MG63 (cell line): ENCODE measurements at regions not wholly inside any gene's neighbourhood (a gene's known extent, or its start where the extent isn't known, plus 50 kb on each side); places are given as distances from the start of the nearest gene placed in this dataset.

Experiments used
- DNase-seq: peaks from one replicate; pipeline ENCODE4 v3.0.0-alpha.2; 2020
- H3K27me3 ChIP-seq: fragments of 250-450 bp; sonication (Bioruptor Pico); 2 replicates; pipeline ENCODE4 v1.5.1; 2020; ENCODE audit warnings: mild to moderate bottlenecking, moderate library complexity
- H3K36me3 ChIP-seq: fragments of 250-450 bp; sonication (Bioruptor Pico); 2 replicates; pipeline ENCODE4 v1.5.1; 2020; ENCODE audit warnings: mild to moderate bottlenecking, moderate library complexity
- H3K4me3 ChIP-seq: fragments of 250-450 bp; sonication (Bioruptor Pico); 2 replicates; pipeline ENCODE4 v1.5.1; 2020; ENCODE audit warnings: mild to moderate bottlenecking, moderate library complexity
- H3K9me3 ChIP-seq: fragments of 250-450 bp; sonication (Bioruptor Pico); 2 replicates; pipeline ENCODE4 v1.5.1; 2020; ENCODE audit warnings: mild to moderate bottlenecking, moderate library complexity

GRCh38 chr3:174633342-174633741, 225.8 kb upstream of the NAALADL2 start:
- no peaks in the 10 kb centered on the region for H3K36me3 ChIP-seq
- no peak for DNase-seq
- no peaks in the 10 kb centered on the region; the same call in 1 of the 2 replicates for H3K9me3 ChIP-seq
- H3K27me3 ChIP-seq, result no peaks in the 10 kb centered on the region
- no peak overlapping the region for H3K4me3 ChIP-seq

GRCh38 chr3:174636451-174636850, 222.7 kb upstream of the NAALADL2 start:
- no peak for DNase-seq
- no peaks in the 10 kb centered on the region for H3K27me3 ChIP-seq

GRCh38 chr3:174639406-174639805, 219.7 kb upstream of the NAALADL2 start:
- no peak for DNase-seq
- H3K27me3 ChIP-seq, result no peaks in the 10 kb centered on the region
- no peaks in the 10 kb centered on the region; the same call in 1 of the 2 replicates for H3K9me3 ChIP-seq
- no peak overlapping the region for H3K4me3 ChIP-seq
- H3K36me3 ChIP-seq, result no peaks in the 10 kb centered on the region

More at GRCh38 chr3:174636451-174636850, 222.7 kb upstream of the NAALADL2 start:
- Histone ChIP-seq H3K9me3 (no peaks in the 10 kb centered on the region; the same call in 1 of the 2 replicates), H3K36me3 (no peaks in the 10 kb centered on the region), H3K4me3 (no peak overlapping the region)

- H3K27me3 ChIP-seq, result no peaks in the 10 kb centered on the region
- H3K36me3 ChIP-seq, result no peaks in the 10 kb centered on the region
- DNase-seq, result no peak
- no peak overlapping the region for H3K4me3 ChIP-seq
- H3K9me3 ChIP-seq, result no peaks in the 10 kb centered on the region; the same call in 1 of the 2 replicates
Measured at GRCh38 chr3:174639970-174640369, 219.2 kb upstream of the NAALADL2 start.

GRCh38 chr3:174640932-174641331, 218.2 kb upstream of the NAALADL2 start:
- H3K36me3 ChIP-seq, result no peaks in the 10 kb centered on the region
- DNase-seq, result no peak
- H3K4me3 ChIP-seq, result no peak overlapping the region
- no peaks in the 10 kb centered on the region; the same call in 1 of the 2 replicates for H3K9me3 ChIP-seq
- no peaks in the 10 kb centered on the region for H3K27me3 ChIP-seq

- Histone ChIP-seq H3K36me3 (no peaks in the 10 kb centered on the region), H3K27me3 (no peaks in the 10 kb centered on the region), H3K4me3 (no peak overlapping the region), H3K9me3 (no peaks in the 10 kb centered on the region)
- DNase-seq, result no peak
Measured at GRCh38 chr3:174644287-174644686, 214.8 kb upstream of the NAALADL2 start.

- H3K9me3 ChIP-seq, result no peaks in the 10 kb centered on the region
- H3K36me3 ChIP-seq, result no peaks in the 10 kb centered on the region
Measured at GRCh38 chr3:174651951-174652350, 207.2 kb upstream of the NAALADL2 start.

GRCh38 chr3:174659511-174659910, 199.6 kb upstream of the NAALADL2 start:
- Histone ChIP-seq H3K36me3 (no peaks in the 10 kb centered on the region), H3K27me3 (no peaks in the 10 kb centered on the region), H3K4me3 (no peak overlapping the region), H3K9me3 (no peaks in the 10 kb centered on the region)
- no peak for DNase-seq

More at GRCh38 chr3:174651951-174652350, 207.2 kb upstream of the NAALADL2 start:
- Histone ChIP-seq H3K27me3 (no peaks in the 10 kb centered on the region), H3K4me3 (no peak overlapping the region)
- DNase-seq, result no peak

- Histone ChIP-seq H3K9me3 (no peaks in the 10 kb centered on the region), H3K36me3 (no peaks in the 10 kb centered on the region), H3K27me3 (no peaks in the 10 kb centered on the region), H3K4me3 (no peak overlapping the region)
- DNase-seq, result no peak
Measured at GRCh38 chr3:174662653-174663052, 196.5 kb upstream of the NAALADL2 start.

GRCh38 chr3:174667386-174667785, 191.7 kb upstream of the NAALADL2 start:
- Histone ChIP-seq H3K9me3 (no peaks in the 10 kb centered on the region), H3K27me3 (no peaks in the 10 kb centered on the region), H3K4me3 (no peak overlapping the region), H3K36me3 (no peaks in the 10 kb centered on the region)
- no peak for DNase-seq

- Histone ChIP-seq H3K9me3 (no peaks in the 10 kb centered on the region), H3K4me3 (no peak overlapping the region)
- no peak for DNase-seq
Measured at GRCh38 chr3:174675406-174675805, 183.7 kb upstream of the NAALADL2 start.

GRCh38 chr3:174681784-174682183, 177.3 kb upstream of the NAALADL2 start:
- Histone ChIP-seq H3K4me3 (no peak overlapping the region), H3K9me3 (peaks cover 6% of the 10 kb centered on the region), H3K27me3 (no peaks in the 10 kb centered on the region), H3K36me3 (no peaks in the 10 kb centered on the region)
- DNase-seq, result no peak

More at GRCh38 chr3:174675406-174675805, 183.7 kb upstream of the NAALADL2 start:
- Histone ChIP-seq H3K36me3 (no peaks in the 10 kb centered on the region), H3K27me3 (no peaks in the 10 kb centered on the region)

- Histone ChIP-seq H3K27me3 (no peaks in the 10 kb centered on the region), H3K36me3 (no peaks in the 10 kb centered on the region), H3K4me3 (no peak overlapping the region), H3K9me3 (peaks cover 6% of the 10 kb centered on the region)
- DNase-seq, result no peak
Measured at GRCh38 chr3:174685796-174686195, 173.3 kb upstream of the NAALADL2 start.

- H3K36me3 ChIP-seq, result no peaks in the 10 kb centered on the region
- H3K27me3 ChIP-seq, result no peaks in the 10 kb centered on the region
- H3K4me3 ChIP-seq, result no peak overlapping the region
- DNase-seq, result no peak
- no peaks in the 10 kb centered on the region for H3K9me3 ChIP-seq
Measured at GRCh38 chr3:174697310-174697709, 161.8 kb upstream of the NAALADL2 start.

- Histone ChIP-seq H3K36me3 (no peaks in the 10 kb centered on the region), H3K9me3 (no peaks in the 10 kb centered on the region), H3K4me3 (no peak overlapping the region), H3K27me3 (no peaks in the 10 kb centered on the region)
- no peak for DNase-seq
Measured at GRCh38 chr3:174700736-174701135, 158.4 kb upstream of the NAALADL2 start.

- no peaks in the 10 kb centered on the region for H3K36me3 ChIP-seq
- 0 out of 2 replicates have a peak, but pooled peaks cover 2% of the 10 kb centered on the region for H3K9me3 ChIP-seq
- no peaks in the 10 kb centered on the region for H3K27me3 ChIP-seq
- peak; percentile 4 for DNase-seq
- H3K4me3 ChIP-seq, result no peak overlapping the region
Measured at GRCh38 chr3:174710612-174711011, 148.5 kb upstream of the NAALADL2 start.

- H3K9me3 ChIP-seq, result 0 out of 2 replicates have a peak, but pooled peaks cover 2% of the 10 kb centered on the region
Measured at GRCh38 chr3:174715386-174715785, 143.7 kb upstream of the NAALADL2 start.

GRCh38 chr3:174716956-174717505, 142.1 kb upstream of the NAALADL2 start:
- Histone ChIP-seq H3K4me3 (no peak overlapping the region), H3K9me3 (0 out of 2 replicates have a peak, but pooled peaks cover 2% of the 10 kb centered on the region), H3K36me3 (no peaks in the 10 kb centered on the region), H3K27me3 (no peaks in the 10 kb centered on the region)
- DNase-seq, result no peak

More at GRCh38 chr3:174715386-174715785, 143.7 kb upstream of the NAALADL2 start:
- DNase-seq, result no peak
- Histone ChIP-seq H3K36me3 (no peaks in the 10 kb centered on the region), H3K4me3 (no peak overlapping the region), H3K27me3 (no peaks in the 10 kb centered on the region)
